Stimulated activated naive B cell treated with anti-CD40 and anti-IgM and Interleukin-4, amounts not matched to agents 10 μg/mL and 1 μg/mL and 100 μg/mL, for 72 hours (primary cell): ENCODE measurements at regions not wholly inside any gene's neighbourhood (a gene's known extent, or its start where the extent isn't known, plus 50 kb on each side); places are given as distances from the start of the nearest gene placed in this dataset.

Experiments
- ATAC-seq, 2 donors: fragments of 150-1000 bp; cut with Tn5 transposase; replicated peaks; 2 replicates each; pipeline ENCODE4 v1.10.0; 2021; ENCODE audit warnings: moderate library complexity in 1 of 2
- DNase-seq: peaks from one replicate; pipeline ENCODE4 v3.0.0; 2021
- H3K27ac Mint-ChIP-seq: one replicate; pipeline ENCODE4 v1.8.0; 2022; ENCODE audit warnings: mild to moderate bottlenecking, mixed read lengths
- H3K27me3 Mint-ChIP-seq, 2 donors: one replicate each; pipeline ENCODE4 v1.8.0; 2022; ENCODE audit warnings: mixed read lengths in 2 of 2
- H3K36me3 Mint-ChIP-seq, 2 donors: one replicate each; pipeline ENCODE4 v1.8.0; 2022; ENCODE audit warnings: mixed read lengths in 2 of 2, mild to moderate bottlenecking in 1 of 2
- H3K4me1 Mint-ChIP-seq, 2 donors: one replicate each; pipeline ENCODE4 v1.8.0; 2022; ENCODE audit warnings: mixed read lengths in 2 of 2, mild to moderate bottlenecking in 1 of 2
- H3K4me3 Mint-ChIP-seq, 2 donors: one replicate each; pipeline ENCODE4 v1.8.0; 2022; ENCODE audit warnings: mild to moderate bottlenecking in 2 of 2, mixed read lengths in 2 of 2, moderate library complexity in 1 of 2
- H3K9me3 Mint-ChIP-seq, 2 donors: one replicate each; pipeline ENCODE4 v1.8.0; 2022; ENCODE audit warnings: mixed read lengths in 2 of 2, mild to moderate bottlenecking in 1 of 2

GRCh38 chr5:112655513-112655912, 82.2 kb upstream of the APC start:
- Mint-ChIP-seq H3K4me3 (no peak overlapping the region), H3K4me1 (no peaks in the 10 kb centered on the region), H3K27ac (no peak overlapping the region), H3K27me3 (peaks cover 23 to 35% of the 10 kb centered on the region in 2 donors), H3K36me3 (peaks cover 3 to 7% of the 10 kb centered on the region in 2 donors), H3K9me3 (peaks cover 3 to 4% of the 10 kb centered on the region in 2 donors)
- ATAC-seq (no peak), DNase-seq (no peak)

DNA sequence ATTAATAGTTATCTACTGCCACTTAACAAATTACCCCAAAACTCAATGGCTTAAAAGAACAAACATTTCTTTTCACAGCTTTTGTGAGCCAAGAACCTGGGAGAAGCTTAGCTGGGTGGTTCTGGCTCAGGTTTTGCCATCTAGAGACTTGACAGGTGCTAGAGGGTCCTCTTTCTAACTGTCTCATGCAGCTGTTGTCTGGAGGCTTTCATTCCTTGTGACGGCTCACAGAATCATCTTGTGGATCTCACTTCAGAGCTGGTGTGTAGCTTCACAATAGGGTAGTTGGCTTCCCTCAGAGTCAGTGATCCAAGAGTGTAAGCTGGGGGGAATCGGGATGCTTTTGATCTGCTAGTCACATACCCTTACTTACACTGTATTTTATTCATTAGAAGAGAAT, 81.2 kb upstream of the APC start:
- Mint-ChIP-seq H3K27ac (no peak overlapping the region), H3K27me3 (peaks cover 25 to 38% of the 10 kb centered on the region in 2 donors), H3K9me3 (peaks cover 8 to 9% of the 10 kb centered on the region in 2 donors), H3K4me3 (no peak overlapping the region), H3K36me3 (peaks cover 3 to 8% of the 10 kb centered on the region in 2 donors), H3K4me1 (no peaks in the 10 kb centered on the region)
- ATAC-seq (no peak), DNase-seq (no peak)

- DNase-seq (no peak), ATAC-seq (no peak)
- peaks cover 23 to 25% of the 10 kb centered on the region in 2 donors for H3K27me3 Mint-ChIP-seq
- peaks cover 3 to 8% of the 10 kb centered on the region in 2 donors for H3K36me3 Mint-ChIP-seq
- no peak overlapping the region for H3K4me3 Mint-ChIP-seq
- H3K27ac Mint-ChIP-seq, result no peak overlapping the region
- peaks cover 8 to 9% of the 10 kb centered on the region in 2 donors for H3K9me3 Mint-ChIP-seq
- no peaks in the 10 kb centered on the region for H3K4me1 Mint-ChIP-seq
Measured at GRCh38 chr5:112657804-112658203, 79.9 kb upstream of the APC start.

GRCh38 chr5:112660359-112660758, 77.3 kb upstream of the APC start:
- Mint-ChIP-seq H3K27ac (no peak overlapping the region), H3K4me1 (peaks cover 0 to 5% of the 10 kb centered on the region in 2 donors), H3K36me3 (peaks cover 3 to 8% of the 10 kb centered on the region in 2 donors), H3K4me3 (no peak overlapping the region), H3K27me3 (peaks cover 11 to 18% of the 10 kb centered on the region in 2 donors), H3K9me3 (peaks cover 8 to 9% of the 10 kb centered on the region in 2 donors)
- no peak for ATAC-seq
- DNase-seq, result no peak

- H3K27me3 Mint-ChIP-seq, result peaks cover 11 to 18% of the 10 kb centered on the region in 2 donors
- no peak overlapping the region for H3K4me3 Mint-ChIP-seq
- no peak overlapping the region for H3K27ac Mint-ChIP-seq
- peaks cover 8 to 9% of the 10 kb centered on the region in 2 donors for H3K9me3 Mint-ChIP-seq
- H3K36me3 Mint-ChIP-seq, result peaks cover 3 to 8% of the 10 kb centered on the region in 2 donors
- DNase-seq (no peak), ATAC-seq (no peak)
- peaks cover 0 to 5% of the 10 kb centered on the region in 2 donors for H3K4me1 Mint-ChIP-seq
Measured at GRCh38 chr5:112663146-112663545, 74.5 kb upstream of the APC start.

DNA sequence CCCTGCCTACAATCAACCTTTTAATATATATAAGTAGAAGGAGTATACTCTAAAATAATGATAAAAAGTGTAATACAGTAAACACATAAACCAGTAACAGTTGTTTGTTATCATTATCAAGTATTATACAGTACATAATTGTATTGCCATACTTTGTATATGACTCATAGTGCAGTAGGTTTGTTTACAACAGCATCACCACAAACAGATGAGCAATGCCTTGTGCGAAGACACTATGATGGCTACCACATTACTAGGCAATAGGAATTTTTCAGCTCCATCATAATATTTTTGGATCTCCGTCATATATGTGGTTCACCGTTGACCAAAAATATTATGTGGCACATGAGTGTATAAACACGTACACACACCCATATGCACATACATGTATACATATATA, 69.7 kb upstream of the APC start:
- no peak for ATAC-seq
- Mint-ChIP-seq H3K27ac (no peak overlapping the region), H3K36me3 (no peaks in the 10 kb centered on the region), H3K27me3 (no peaks in the 10 kb centered on the region), H3K9me3 (no peaks in the 10 kb centered on the region), H3K4me1 (peaks cover 0 to 5% of the 10 kb centered on the region in 2 donors), H3K4me3 (no peak overlapping the region)
- DNase-seq, result no peak

- peaks cover under 1 to 2% of the 10 kb centered on the region in 2 donors for H3K27me3 Mint-ChIP-seq
- no peak for ATAC-seq
- H3K27ac Mint-ChIP-seq, result no peak overlapping the region
- no peak overlapping the region for H3K4me3 Mint-ChIP-seq
- H3K9me3 Mint-ChIP-seq, result no peaks in the 10 kb centered on the region
- DNase-seq, result no peak
- H3K36me3 Mint-ChIP-seq, result no peaks in the 10 kb centered on the region
- H3K4me1 Mint-ChIP-seq, result no peaks in the 10 kb centered on the region
Measured at GRCh38 chr5:112668911-112669310, 68.8 kb upstream of the APC start.

- ATAC-seq (no peak), DNase-seq (no peak)
- no peak overlapping the region for H3K4me3 Mint-ChIP-seq
- no peaks in the 10 kb centered on the region for H3K4me1 Mint-ChIP-seq
- H3K27ac Mint-ChIP-seq, result no peak overlapping the region
- H3K36me3 Mint-ChIP-seq, result no peaks in the 10 kb centered on the region
- H3K27me3 Mint-ChIP-seq, result peaks cover 4 to 6% of the 10 kb centered on the region in 2 donors
- no peaks in the 10 kb centered on the region for H3K9me3 Mint-ChIP-seq
Measured at GRCh38 chr5:112669328-112669963, 68.2 kb upstream of the APC start.

GRCh38 chr5:112671687-112672086, 66.0 kb upstream of the APC start:
- Mint-ChIP-seq H3K4me3 (no peak overlapping the region), H3K27ac (no peak overlapping the region)

GRCh38 chr5:112681481-112681908, 56.2 kb upstream of the APC start:
- ATAC-seq, result no peak
- no peak overlapping the region for H3K4me3 Mint-ChIP-seq
- H3K4me1 Mint-ChIP-seq, result peaks cover 12 to 16% of the 10 kb centered on the region in 2 donors
- H3K27ac Mint-ChIP-seq, result no peak overlapping the region
- DNase-seq, result no peak
- H3K9me3 Mint-ChIP-seq, result peaks cover 3 to 4% of the 10 kb centered on the region in 2 donors
- H3K27me3 Mint-ChIP-seq, result peaks cover 5 to 7% of the 10 kb centered on the region in 2 donors
- no peaks in the 10 kb centered on the region for H3K36me3 Mint-ChIP-seq

More at GRCh38 chr5:112671687-112672086, 66.0 kb upstream of the APC start:
- Mint-ChIP-seq H3K4me1 (no peaks in the 10 kb centered on the region), H3K9me3 (no peaks in the 10 kb centered on the region), H3K27me3 (peaks cover 10 to 17% of the 10 kb centered on the region in 2 donors), H3K36me3 (no peaks in the 10 kb centered on the region)
- DNase-seq, result no peak
- no peak for ATAC-seq

GRCh38 chr5:112682621-112683061, 55.0 kb upstream of the APC start:
- H3K36me3 Mint-ChIP-seq, result no peaks in the 10 kb centered on the region
- peaks cover 3 to 4% of the 10 kb centered on the region in 2 donors for H3K9me3 Mint-ChIP-seq
- DNase-seq (no peak), ATAC-seq (no peak)
- H3K27ac Mint-ChIP-seq, result no peak overlapping the region
- no peak overlapping the region for H3K4me3 Mint-ChIP-seq
- H3K27me3 Mint-ChIP-seq, result peaks cover 0 to 4% of the 10 kb centered on the region in 2 donors
- peaks cover 15 to 21% of the 10 kb centered on the region in 2 donors for H3K4me1 Mint-ChIP-seq

DNA sequence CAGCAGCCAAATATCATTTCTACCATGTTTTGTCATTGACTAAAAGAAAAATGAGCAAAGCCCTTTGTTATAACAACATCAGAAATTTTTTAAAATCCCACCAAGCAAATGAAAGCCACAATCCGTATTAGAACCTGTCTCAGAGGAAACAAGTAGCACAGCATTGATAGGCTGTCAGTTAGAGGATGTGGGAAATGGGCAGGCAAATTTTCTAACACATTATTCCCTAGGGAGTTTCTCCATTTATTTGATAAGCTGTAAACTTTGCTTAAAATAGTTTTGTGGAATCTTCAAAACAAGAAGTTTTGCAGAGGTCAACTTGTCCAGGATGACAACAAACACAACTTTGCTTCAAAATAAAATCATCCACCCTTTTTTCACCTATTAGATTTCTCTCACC, 53.6 kb upstream of the APC start:
- Mint-ChIP-seq H3K36me3 (no peaks in the 10 kb centered on the region), H3K27me3 (peaks cover 0 to 4% of the 10 kb centered on the region in 2 donors), H3K27ac (no peak overlapping the region), H3K4me1 (peaks cover 15 to 21% of the 10 kb centered on the region in 2 donors), H3K9me3 (peaks cover 3 to 4% of the 10 kb centered on the region in 2 donors), H3K4me3 (no peak overlapping the region)
- ATAC-seq, result peak; percentile 52 to 65
- DNase-seq, result no peak

DNA sequence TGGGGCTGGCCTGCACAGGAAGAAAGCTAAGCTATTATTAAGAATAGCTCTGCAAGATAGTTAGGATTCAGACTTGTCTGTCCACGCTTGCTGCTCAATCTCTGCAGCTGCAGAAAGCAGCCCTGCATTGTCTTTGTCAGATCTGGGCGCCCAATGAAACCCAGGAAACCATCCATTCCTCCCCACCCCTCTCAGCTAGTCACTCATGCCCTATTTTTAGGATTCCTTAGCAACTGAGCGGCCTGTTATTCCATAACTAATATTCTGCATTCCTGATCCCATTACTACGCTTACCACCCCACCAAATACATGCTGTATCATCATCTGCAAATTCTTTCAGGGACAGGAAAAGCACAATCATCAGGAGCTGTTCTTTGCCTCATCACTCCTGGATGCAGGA, 52.9 kb upstream of the APC start:
- Mint-ChIP-seq H3K36me3 (no peaks in the 10 kb centered on the region), H3K9me3 (peaks cover 3 to 4% of the 10 kb centered on the region in 2 donors), H3K27ac (no peak overlapping the region), H3K27me3 (peaks cover 0 to 4% of the 10 kb centered on the region in 2 donors), H3K4me1 (peaks cover 15 to 21% of the 10 kb centered on the region in 2 donors), H3K4me3 (no peak overlapping the region)
- ATAC-seq, result no peak
- DNase-seq, result no peak

- Mint-ChIP-seq H3K4me1 (peaks cover 15 to 21% of the 10 kb centered on the region in 2 donors), H3K27me3 (peaks cover 5 to 10% of the 10 kb centered on the region in 2 donors), H3K27ac (no peak overlapping the region), H3K9me3 (peaks cover 3 to 4% of the 10 kb centered on the region in 2 donors), H3K36me3 (no peaks in the 10 kb centered on the region), H3K4me3 (no peak overlapping the region)
- ATAC-seq (no peak), DNase-seq (no peak)
Measured at GRCh38 chr5:112685386-112685785, 52.3 kb upstream of the APC start.

DNA sequence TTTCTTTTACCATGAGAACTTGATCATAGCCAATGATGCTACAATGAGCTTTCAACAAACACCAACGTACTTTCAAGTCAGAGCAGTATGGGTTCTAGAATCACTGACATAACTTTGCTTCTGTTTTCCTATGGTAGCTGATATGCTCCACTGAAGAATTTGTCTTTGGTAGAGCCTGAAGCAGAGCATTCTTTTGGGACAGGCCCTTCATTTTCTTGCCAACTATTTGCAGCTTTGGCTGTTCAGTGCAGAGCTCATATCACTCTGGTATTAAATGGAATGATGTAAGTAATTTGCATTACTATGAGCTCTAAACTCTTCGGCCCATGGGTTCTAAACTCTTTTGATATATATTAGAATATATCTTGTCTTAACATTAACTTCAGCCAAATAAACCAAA, 51.8 kb upstream of the APC start:
- H3K4me3 Mint-ChIP-seq, result no peak overlapping the region
- peaks cover 15 to 21% of the 10 kb centered on the region in 2 donors for H3K4me1 Mint-ChIP-seq
- no peak overlapping the region for H3K27ac Mint-ChIP-seq
- peaks cover 7 to 13% of the 10 kb centered on the region in 2 donors for H3K27me3 Mint-ChIP-seq
- DNase-seq (no peak), ATAC-seq (no peak)
- H3K36me3 Mint-ChIP-seq, result no peaks in the 10 kb centered on the region
- peaks cover 3 to 4% of the 10 kb centered on the region in 2 donors for H3K9me3 Mint-ChIP-seq
